Mesothelial cell of epicardium (in vitro differentiated cells): ENCODE measurements at regions not wholly inside any gene's neighbourhood (a gene's known extent, or its start where the extent isn't known, plus 50 kb on each side); places are given as distances from the start of the nearest gene placed in this dataset.

Experiments
- DNase-seq, 2 experiments: peaks; one replicate each; pipeline ENCODE4 v3.0.0; 2021; ENCODE audit warnings: low spot score in 2 of 2; ENCODE audit not compliant: unreplicated experiment in 2 of 2
- H3K27ac Mint-ChIP-seq: 2 replicates; pipeline ENCODE4 v1.8.0; 2021; ENCODE audit warnings: mixed read lengths
- H3K27me3 Mint-ChIP-seq: 2 replicates; pipeline ENCODE4 v1.8.0; 2021; ENCODE audit warnings: low read depth, mixed read lengths
- H3K36me3 Mint-ChIP-seq: 2 replicates; pipeline ENCODE4 v1.8.0; 2021; ENCODE audit warnings: mixed read lengths
- H3K4me1 Mint-ChIP-seq: 2 replicates; pipeline ENCODE4 v1.8.0; 2021; ENCODE audit warnings: mixed read lengths
- H3K4me3 Mint-ChIP-seq: 2 replicates; pipeline ENCODE4 v1.8.0; 2021; ENCODE audit warnings: mild to moderate bottlenecking, moderate library complexity, mixed read lengths
- H3K9me3 Mint-ChIP-seq: 2 replicates; pipeline ENCODE4 v1.8.0; 2021; ENCODE audit warnings: mixed read lengths
- CTCF ChIP-seq: fragments of 200-600 bp; sonication (generic); IDR thresholded peaks from one replicate; pipeline ENCODE4 v1.5.0; 2021; ENCODE audit warnings: antibody characterized with exemption; ENCODE audit not compliant: unreplicated experiment

GRCh38 chr2:149972066-149972465 lies 384.5 kb upstream of the MMADHC start:
- H3K27me3 Mint-ChIP-seq: no peaks in the 10 kb centered on the region
- H3K27ac Mint-ChIP-seq: no peak overlapping the region
- peaks cover 15% of the 10 kb centered on the region for H3K36me3 Mint-ChIP-seq
- DNase-seq: no peak
- H3K9me3 Mint-ChIP-seq: peaks cover 26% of the 10 kb centered on the region
- H3K4me1 Mint-ChIP-seq: no peaks in the 10 kb centered on the region
- no peak overlapping the region for H3K4me3 Mint-ChIP-seq
- no peak for TF ChIP-seq CTCF

- no peak for TF ChIP-seq CTCF
- Mint-ChIP-seq H3K4me1 (no peaks in the 10 kb centered on the region), H3K9me3 (peaks cover 21% of the 10 kb centered on the region), H3K36me3 (peaks cover 1% of the 10 kb centered on the region), H3K27ac (no peak overlapping the region), H3K4me3 (no peak overlapping the region), H3K27me3 (no peaks in the 10 kb centered on the region)
- DNase-seq: no peak
Observed at GRCh38 chr2:149954981-149955600, 367.5 kb upstream of the MMADHC start.

- DNase-seq: no peak
- no peak for TF ChIP-seq CTCF
- no peak overlapping the region for H3K27ac Mint-ChIP-seq
- H3K4me3 Mint-ChIP-seq: no peak overlapping the region
- no peaks in the 10 kb centered on the region for H3K4me1 Mint-ChIP-seq
- no peaks in the 10 kb centered on the region for H3K27me3 Mint-ChIP-seq
- peaks cover 16% of the 10 kb centered on the region for H3K9me3 Mint-ChIP-seq
- peaks cover 1% of the 10 kb centered on the region for H3K36me3 Mint-ChIP-seq
Observed at GRCh38 chr2:149953627-149954026, 366.1 kb upstream of the MMADHC start.

GRCh38 chr2:149931486-149931885 lies 343.9 kb upstream of the MMADHC start:
- Mint-ChIP-seq H3K9me3 (peaks cover 6% of the 10 kb centered on the region), H3K27ac (no peak overlapping the region), H3K36me3 (no peaks in the 10 kb centered on the region)

GRCh38 chr2:149928011-149928410 lies 340.4 kb upstream of the MMADHC start:
- Mint-ChIP-seq H3K27me3 (no peaks in the 10 kb centered on the region), H3K9me3 (peaks cover 3% of the 10 kb centered on the region), H3K36me3 (no peaks in the 10 kb centered on the region), H3K27ac (no peak overlapping the region), H3K4me1 (no peaks in the 10 kb centered on the region), H3K4me3 (no peak overlapping the region)
- no peak for TF ChIP-seq CTCF
- no peak for DNase-seq

More at GRCh38 chr2:149931486-149931885, 343.9 kb upstream of the MMADHC start:
- Mint-ChIP-seq H3K4me3 (no peak overlapping the region), H3K4me1 (no peaks in the 10 kb centered on the region), H3K27me3 (no peaks in the 10 kb centered on the region)
- no peak for TF ChIP-seq CTCF
- no peak for DNase-seq

GRCh38 chr2:149926149-149926548 lies 338.6 kb upstream of the MMADHC start:
- no peak overlapping the region for H3K27ac Mint-ChIP-seq
- no peaks in the 10 kb centered on the region for H3K4me1 Mint-ChIP-seq
- H3K9me3 Mint-ChIP-seq: peaks cover 14% of the 10 kb centered on the region
- no peak for DNase-seq
- peaks cover 5% of the 10 kb centered on the region for H3K36me3 Mint-ChIP-seq
- no peaks in the 10 kb centered on the region for H3K27me3 Mint-ChIP-seq
- no peak for TF ChIP-seq CTCF
- no peak overlapping the region for H3K4me3 Mint-ChIP-seq
